ENCODE measurements at regions not wholly inside any gene's neighbourhood (a gene's known extent, or its start where the extent isn't known, plus 50 kb on each side); places are given as distances from the start of the nearest gene placed in this dataset.

- no peaks in the 10 kb centered on the region for H3F3A ChIP-seq (ENCODE audit: insufficient read depth, low read depth)
- no peaks in the 10 kb centered on the region for H4K20me1 ChIP-seq (ENCODE audit: insufficient read depth)
- CTCF ChIA-PET = no interaction called here
- no peak for DNase-seq
- H3K36me3 ChIP-seq (ENCODE audit: low read depth) = no peaks in the 10 kb centered on the region
- no peak overlapping the region for H3K27ac ChIP-seq
- no peaks in the 10 kb centered on the region for H3K9me2 ChIP-seq (ENCODE audit: insufficient read depth)
- POLR2A ChIA-PET (ENCODE audit: unreplicated experiment) = no interaction called here
- no peaks in the 10 kb centered on the region for H3K4me1 ChIP-seq (replicated peaks; ENCODE audit: insufficient read depth)
- no peak overlapping the region for H3K4me3 ChIP-seq
- no peak overlapping the region for H2AFZ ChIP-seq
- H3K4me2 ChIP-seq = no peak overlapping the region
- intact Hi-C loops (cut with micrococcal nuclease; ENCODE audit: unreplicated experiment) = no loop called here
- no peaks in the 10 kb centered on the region for H3K9me3 ChIP-seq (ENCODE audit: insufficient read depth, low read depth)
- H3K27me3 ChIP-seq (ENCODE audit: insufficient read depth, low read depth) = no peaks in the 10 kb centered on the region
- TF ChIP-seq CTCF (conservative IDR thresholded peaks at IDR 0.05) (no peak), EZH2 (IDR thresholded peaks at IDR 0.05; ENCODE audit: low read depth) (no peak)
- H3K79me2 ChIP-seq (ENCODE audit: low read depth) = no peaks in the 10 kb centered on the region
- no TSS peak for BruUV-seq (replicated peaks)
Measured at GRCh38 chrX:82848111-82848510, 660.0 kb upstream of the POU3F4 start.
